ENCODE measurements at regions not wholly inside any gene's neighbourhood (a gene's known extent, or its start where the extent isn't known, plus 50 kb on each side); places are given as distances from the start of the nearest gene placed in this dataset.

- TF ChIP-seq POLR2AphosphoS5 (IDR thresholded peaks at IDR 0.05; ENCODE audit: low read depth, low read length) (no peak), REST (IDR thresholded peaks at IDR 0.05; ENCODE audit: insufficient read depth in 1 of 2, low read depth in 2 of 2, low read length in 2 of 2) (no peak)
Measured at GRCh38 chr1:30447701-30448100, 275.7 kb downstream of the MATN1 start.

Measured in PFSK-1 (cell line).